A549 (cell line): ENCODE measurements at regions not wholly inside any gene's neighbourhood (a gene's known extent, or its start where the extent isn't known, plus 50 kb on each side); places are given as distances from the start of the nearest gene placed in this dataset.

ENCODE experiments used
- CBX2 ChIP-seq: fragments of 200-600 bp; sonication (generic); IDR thresholded peaks from 2 replicates; pipeline ENCODE4 v1.6.1; 2016; ENCODE audit warnings: low read depth, mild to moderate bottlenecking, borderline replicate concordance
- EP300 ChIP-seq, 2 experiments: fragments of >200 bp; sonication (Bioruptor Twin); formaldehyde crosslinking; IDR thresholded peaks; 2 replicates in 1 of 2; 3 replicates in 1 of 2; pipeline ENCODE4 v1.6.1; 2016 to 2017
- HDAC2 ChIP-seq: fragments of 200-600 bp; sonication (generic); IDR thresholded peaks from 2 replicates; pipeline ENCODE4 v1.6.1; 2016
- KDM1A ChIP-seq: fragments of 200-600 bp; sonication (generic); IDR thresholded peaks from 2 replicates; pipeline ENCODE4 v1.6.1; 2016; ENCODE audit warnings: low read depth, mild to moderate bottlenecking
- NFE2L2 ChIP-seq: fragments of 150-350 bp; conservative IDR thresholded peaks from 2 replicates; pipeline ENCODE4 v1.6.1; 2014; ENCODE audit warnings: low read length
- RCOR1 ChIP-seq: fragments of 150-350 bp; IDR thresholded peaks from 2 replicates; pipeline ENCODE4 v1.6.1; 2014; ENCODE audit warnings: antibody characterized with exemption, low read length, low read depth
- ZFP36 ChIP-seq: fragments of 450-650 bp; IDR thresholded peaks from 2 replicates; pipeline ENCODE4 v1.6.1; 2014; ENCODE audit warnings: borderline replicate concordance; ENCODE audit not compliant: partially characterized antibody
- TF ChIP-seq, protein P1 (sequence below): fragments of 450-650 bp; IDR thresholded peaks from 2 replicates; pipeline ENCODE4 v1.6.1; 2014; ENCODE audit warnings: antibody characterized with exemption
- TF ChIP-seq, protein P2 (sequence below): fragments of >200 bp; sonication (Bioruptor Twin); formaldehyde crosslinking; IDR thresholded peaks from 3 replicates; pipeline ENCODE4 v1.5.1; 2016
- TF ChIP-seq, protein P3 (sequence below): IDR thresholded peaks from 2 replicates; pipeline ENCODE4 v1.6.1; 2012

DNA sequence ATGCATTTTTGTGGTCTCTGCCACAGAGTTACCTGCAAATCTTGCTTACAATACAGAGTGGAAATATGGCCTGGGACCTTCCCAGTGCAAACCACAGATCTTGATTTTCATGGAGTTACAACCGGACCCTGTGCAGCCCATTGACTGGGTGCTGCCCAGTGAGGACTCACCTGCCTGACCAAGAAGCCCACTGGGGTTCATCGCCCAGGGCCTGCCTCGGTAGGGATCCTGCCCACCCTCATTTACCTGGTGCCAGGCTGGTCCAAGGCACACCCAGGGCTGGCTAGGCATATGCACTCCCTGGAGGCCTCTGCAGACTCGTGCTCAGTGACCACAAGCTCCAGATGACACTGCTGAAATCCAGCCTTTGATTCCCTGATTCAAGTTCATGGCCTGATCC, 572.7 kb downstream of the NPHP4 start:
- TF ChIP-seq EP300 (IDR thresholded peaks at IDR 0.05) (no peak), RCOR1 (no peak), KDM1A (no peak), HDAC2 (no peak), CBX2 (no peak), NFE2L2 (no peak), ZFP36 (no peak)
- TF ChIP-seq, protein P1, sequence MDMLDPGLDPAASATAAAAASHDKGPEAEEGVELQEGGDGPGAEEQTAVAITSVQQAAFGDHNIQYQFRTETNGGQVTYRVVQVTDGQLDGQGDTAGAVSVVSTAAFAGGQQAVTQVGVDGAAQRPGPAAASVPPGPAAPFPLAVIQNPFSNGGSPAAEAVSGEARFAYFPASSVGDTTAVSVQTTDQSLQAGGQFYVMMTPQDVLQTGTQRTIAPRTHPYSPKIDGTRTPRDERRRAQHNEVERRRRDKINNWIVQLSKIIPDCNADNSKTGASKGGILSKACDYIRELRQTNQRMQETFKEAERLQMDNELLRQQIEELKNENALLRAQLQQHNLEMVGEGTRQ, result no peak
- TF ChIP-seq, protein P2, sequence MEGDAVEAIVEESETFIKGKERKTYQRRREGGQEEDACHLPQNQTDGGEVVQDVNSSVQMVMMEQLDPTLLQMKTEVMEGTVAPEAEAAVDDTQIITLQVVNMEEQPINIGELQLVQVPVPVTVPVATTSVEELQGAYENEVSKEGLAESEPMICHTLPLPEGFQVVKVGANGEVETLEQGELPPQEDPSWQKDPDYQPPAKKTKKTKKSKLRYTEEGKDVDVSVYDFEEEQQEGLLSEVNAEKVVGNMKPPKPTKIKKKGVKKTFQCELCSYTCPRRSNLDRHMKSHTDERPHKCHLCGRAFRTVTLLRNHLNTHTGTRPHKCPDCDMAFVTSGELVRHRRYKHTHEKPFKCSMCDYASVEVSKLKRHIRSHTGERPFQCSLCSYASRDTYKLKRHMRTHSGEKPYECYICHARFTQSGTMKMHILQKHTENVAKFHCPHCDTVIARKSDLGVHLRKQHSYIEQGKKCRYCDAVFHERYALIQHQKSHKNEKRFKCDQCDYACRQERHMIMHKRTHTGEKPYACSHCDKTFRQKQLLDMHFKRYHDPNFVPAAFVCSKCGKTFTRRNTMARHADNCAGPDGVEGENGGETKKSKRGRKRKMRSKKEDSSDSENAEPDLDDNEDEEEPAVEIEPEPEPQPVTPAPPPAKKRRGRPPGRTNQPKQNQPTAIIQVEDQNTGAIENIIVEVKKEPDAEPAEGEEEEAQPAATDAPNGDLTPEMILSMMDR, result no peak
- TF ChIP-seq, protein P3, sequence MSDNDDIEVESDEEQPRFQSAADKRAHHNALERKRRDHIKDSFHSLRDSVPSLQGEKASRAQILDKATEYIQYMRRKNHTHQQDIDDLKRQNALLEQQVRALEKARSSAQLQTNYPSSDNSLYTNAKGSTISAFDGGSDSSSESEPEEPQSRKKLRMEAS, result no peak
